ENCODE measurements at regions not wholly inside any gene's neighbourhood (a gene's known extent, or its start where the extent isn't known, plus 50 kb on each side); places are given as distances from the start of the nearest gene placed in this dataset.

DNA sequence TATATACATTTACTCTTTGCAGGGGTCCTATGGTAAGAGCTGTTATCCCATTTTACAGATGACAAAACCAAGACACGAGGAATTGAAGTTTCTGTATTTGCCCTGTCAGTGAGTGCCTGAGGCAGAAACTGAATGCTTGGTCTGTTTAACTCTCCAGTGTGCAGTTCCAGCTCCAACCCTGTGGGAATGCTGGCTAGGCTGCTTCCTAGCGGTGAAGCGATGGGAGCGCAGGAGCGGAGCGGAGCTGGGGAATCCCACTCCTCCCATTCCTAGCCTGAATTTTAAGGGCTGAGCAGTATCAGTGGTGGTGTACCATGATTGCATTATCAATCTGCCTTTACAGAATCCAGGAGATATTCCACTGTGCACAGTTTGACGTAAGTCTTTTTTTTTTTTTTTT is 202.3 kb downstream of the LRRC70 start:
- H3K27ac ChIP-seq (ENCODE audit: insufficient read depth, low read length): no peak overlapping the region
- WGBS, 2 experiments (ENCODE audit: extremely low coverage in 2 of 2, insufficient read length in 1 of 2): 40% methylated on average over 1 of the region's 7 CpGs; no CpG with 5 or more reads in 1 of the 2 experiments
- H4K8ac ChIP-seq (ENCODE audit: low read depth in 2 of 2, low read length in 2 of 2): no peak overlapping the region
- no peak overlapping the region for H2BK15ac ChIP-seq (ENCODE audit: low read depth, low read length)
- ATAC-seq (ENCODE audit: low read depth) (no peak), DNase-seq (no peak)
- no peak overlapping the region for H3K18ac ChIP-seq (ENCODE audit: low read depth, low read length)
- CTCF ChIA-PET: no interaction called here
- no peak overlapping the region for H3K4ac ChIP-seq (ENCODE audit: low read depth, low read length)
- H2AK9ac ChIP-seq (replicated peaks; ENCODE audit: low read depth, low read length, poor library complexity): no peak overlapping the region
- in situ Hi-C loops (cut with MboI; ENCODE audit: low sequenced_read_pairs) (no loop called here), dilution Hi-C loops (cut with HindIII; ENCODE audit: low sequenced_read_pairs, unreplicated experiment) (no loop called here), intact Hi-C loops (cut with micrococcal nuclease) (no loop called here)
- no peaks in the 10 kb centered on the region for H3K27me3 ChIP-seq (ENCODE audit: control insufficient read depth, insufficient read depth, low read length)
- no peak overlapping the region for H3K4me3 ChIP-seq (ENCODE audit: insufficient read depth, low read depth, low read length)
- no peaks in the 10 kb centered on the region for H3K36me3 ChIP-seq (ENCODE audit: control insufficient read depth, insufficient read depth, low read length)
- H3K56ac ChIP-seq (ENCODE audit: extremely low read depth, insufficient read depth, low read length): no peak overlapping the region
- H3K79me1 ChIP-seq (ENCODE audit: low read depth in 1 of 2, low read length in 2 of 2): no peaks in the 10 kb centered on the region
- H3K9ac ChIP-seq (ENCODE audit: low read depth, low read length): no peak overlapping the region
- no TSS peak for BruUV-seq (replicated peaks)
- no peaks in the 10 kb centered on the region for H3K9me3 ChIP-seq (ENCODE audit: control insufficient read depth, insufficient read depth, low read length)
- H4K5ac ChIP-seq (ENCODE audit: low read depth, low read length): no peak overlapping the region
- no peak overlapping the region for H2BK5ac ChIP-seq (ENCODE audit: low read depth, low read length, poor library complexity, severe bottlenecking)
- H3K9me1 ChIP-seq (ENCODE audit: insufficient read depth, low read length): no peaks in the 10 kb centered on the region
- no peak overlapping the region for H3K14ac ChIP-seq (replicated peaks; ENCODE audit: low read depth, low read length)
- H2AK5ac ChIP-seq (ENCODE audit: low read depth, low read length): no peak overlapping the region
- no peak overlapping the region for H3K23ac ChIP-seq (ENCODE audit: low read depth, low read length)
- no peaks in the 10 kb centered on the region for H3K4me1 ChIP-seq (ENCODE audit: control insufficient read depth, insufficient read depth, low read length)
- H2BK20ac ChIP-seq (ENCODE audit: low read depth, low read length): no peak overlapping the region
- H2BK120ac ChIP-seq (ENCODE audit: low read depth, low read length): no peak overlapping the region
- no peak for TF ChIP-seq NFE2L2 (IDR thresholded peaks at IDR 0.05; ENCODE audit: low read depth, low read length)
- no peak for TF ChIP-seq MXI1 (IDR thresholded peaks at IDR 0.05; ENCODE audit: borderline replicate concordance, low read depth, low read length)
- TF ChIP-seq SMC3 (IDR thresholded peaks at IDR 0.05; ENCODE audit: low read depth, low read length): no peak
- TF ChIP-seq CEBPB (IDR thresholded peaks at IDR 0.05; ENCODE audit: low read depth, low read length): no peak
- TF ChIP-seq, protein P1, sequence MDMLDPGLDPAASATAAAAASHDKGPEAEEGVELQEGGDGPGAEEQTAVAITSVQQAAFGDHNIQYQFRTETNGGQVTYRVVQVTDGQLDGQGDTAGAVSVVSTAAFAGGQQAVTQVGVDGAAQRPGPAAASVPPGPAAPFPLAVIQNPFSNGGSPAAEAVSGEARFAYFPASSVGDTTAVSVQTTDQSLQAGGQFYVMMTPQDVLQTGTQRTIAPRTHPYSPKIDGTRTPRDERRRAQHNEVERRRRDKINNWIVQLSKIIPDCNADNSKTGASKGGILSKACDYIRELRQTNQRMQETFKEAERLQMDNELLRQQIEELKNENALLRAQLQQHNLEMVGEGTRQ (IDR thresholded peaks at IDR 0.05; ENCODE audit: low read depth, low read length): no peak
- no peak for TF ChIP-seq ELK1 (IDR thresholded peaks at IDR 0.05; ENCODE audit: borderline replicate concordance, low read depth, low read length)
- TF ChIP-seq MAZ (IDR thresholded peaks at IDR 0.05; ENCODE audit: borderline replicate concordance, low read depth, low read length): no peak
- no peak for TF ChIP-seq CHD1 (IDR thresholded peaks at IDR 0.05; ENCODE audit: low read depth, low read length)
- no peak overlapping the region for H3K4me2 ChIP-seq (ENCODE audit: low read depth, low read length)
- H2AFZ ChIP-seq (replicated peaks; ENCODE audit: low read length, poor library complexity): no peak overlapping the region
- H4K91ac ChIP-seq (ENCODE audit: insufficient read depth, low read depth, low read length): no peak overlapping the region
- H4K20me1 ChIP-seq (ENCODE audit: insufficient read depth, low read length): no peaks in the 10 kb centered on the region
- POLR2A ChIA-PET (ENCODE audit: unreplicated experiment): no interaction called here

Measured in IMR-90 (cell line).